Thyroid gland (tissue), 4 donors: ENCODE measurements at regions not wholly inside any gene's neighbourhood (a gene's known extent, or its start where the extent isn't known, plus 50 kb on each side); places are given as distances from the start of the nearest gene placed in this dataset.
"Not testable (repeated sequence)": the region's sequence is repeated elsewhere in the genome, so short reads cannot be mapped to it uniquely, and the experiment has no call there.

Source experiments
- POLR2A ChIP-seq, 2 donors: fragments of 450-650 bp; IDR thresholded peaks; one replicate each; pipeline ENCODE4 v1.6.1; 2017; ENCODE audit warnings: antibody characterized with exemption in 2 of 2, mild to moderate bottlenecking in 2 of 2, moderate library complexity in 1 of 2
- TF ChIP-seq, protein P1 (sequence below), 6 experiments: fragments of 200-600 bp in 3 of 6; fragments of 450-650 bp in 3 of 6; sonication (generic) in 3 of 6; IDR thresholded peaks; one replicate each; pipeline ENCODE4 v1.5.1; 2016 to 2019; ENCODE audit warnings: antibody characterized with exemption in 6 of 6, mild to moderate bottlenecking in 2 of 6, inconsistent platforms in 1 of 6, moderate library complexity in 1 of 6

DNA sequence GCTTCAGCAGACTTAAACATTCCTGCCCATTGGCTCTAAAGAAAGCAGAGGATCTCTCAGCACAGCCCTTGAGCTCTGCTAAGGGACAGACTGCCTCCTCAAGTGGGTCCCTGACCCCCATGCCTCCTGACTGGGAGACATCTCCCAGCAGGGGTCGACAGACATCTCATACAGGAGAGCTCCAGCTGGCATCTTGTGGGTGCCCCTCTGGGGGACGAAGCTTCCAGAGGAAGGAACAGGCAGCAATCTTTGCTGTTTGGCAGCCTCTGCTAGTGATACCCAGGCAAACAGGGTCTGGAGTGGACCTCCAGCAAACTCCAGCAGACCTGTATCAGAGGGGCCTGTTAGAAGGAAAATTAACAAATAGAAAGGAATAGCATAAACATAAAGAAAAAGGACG lies 485.1 kb downstream of the ATP23 start:
- not testable (repeated sequence) for TF ChIP-seq POLR2A (IDR thresholded peaks at IDR 0.05)
- TF ChIP-seq, protein P1, sequence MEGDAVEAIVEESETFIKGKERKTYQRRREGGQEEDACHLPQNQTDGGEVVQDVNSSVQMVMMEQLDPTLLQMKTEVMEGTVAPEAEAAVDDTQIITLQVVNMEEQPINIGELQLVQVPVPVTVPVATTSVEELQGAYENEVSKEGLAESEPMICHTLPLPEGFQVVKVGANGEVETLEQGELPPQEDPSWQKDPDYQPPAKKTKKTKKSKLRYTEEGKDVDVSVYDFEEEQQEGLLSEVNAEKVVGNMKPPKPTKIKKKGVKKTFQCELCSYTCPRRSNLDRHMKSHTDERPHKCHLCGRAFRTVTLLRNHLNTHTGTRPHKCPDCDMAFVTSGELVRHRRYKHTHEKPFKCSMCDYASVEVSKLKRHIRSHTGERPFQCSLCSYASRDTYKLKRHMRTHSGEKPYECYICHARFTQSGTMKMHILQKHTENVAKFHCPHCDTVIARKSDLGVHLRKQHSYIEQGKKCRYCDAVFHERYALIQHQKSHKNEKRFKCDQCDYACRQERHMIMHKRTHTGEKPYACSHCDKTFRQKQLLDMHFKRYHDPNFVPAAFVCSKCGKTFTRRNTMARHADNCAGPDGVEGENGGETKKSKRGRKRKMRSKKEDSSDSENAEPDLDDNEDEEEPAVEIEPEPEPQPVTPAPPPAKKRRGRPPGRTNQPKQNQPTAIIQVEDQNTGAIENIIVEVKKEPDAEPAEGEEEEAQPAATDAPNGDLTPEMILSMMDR (IDR thresholded peaks at IDR 0.05): not testable (repeated sequence)
